ENCODE measurements at regions not wholly inside any gene's neighbourhood (a gene's known extent, or its start where the extent isn't known, plus 50 kb on each side); places are given as distances from the start of the nearest gene placed in this dataset.

DNA sequence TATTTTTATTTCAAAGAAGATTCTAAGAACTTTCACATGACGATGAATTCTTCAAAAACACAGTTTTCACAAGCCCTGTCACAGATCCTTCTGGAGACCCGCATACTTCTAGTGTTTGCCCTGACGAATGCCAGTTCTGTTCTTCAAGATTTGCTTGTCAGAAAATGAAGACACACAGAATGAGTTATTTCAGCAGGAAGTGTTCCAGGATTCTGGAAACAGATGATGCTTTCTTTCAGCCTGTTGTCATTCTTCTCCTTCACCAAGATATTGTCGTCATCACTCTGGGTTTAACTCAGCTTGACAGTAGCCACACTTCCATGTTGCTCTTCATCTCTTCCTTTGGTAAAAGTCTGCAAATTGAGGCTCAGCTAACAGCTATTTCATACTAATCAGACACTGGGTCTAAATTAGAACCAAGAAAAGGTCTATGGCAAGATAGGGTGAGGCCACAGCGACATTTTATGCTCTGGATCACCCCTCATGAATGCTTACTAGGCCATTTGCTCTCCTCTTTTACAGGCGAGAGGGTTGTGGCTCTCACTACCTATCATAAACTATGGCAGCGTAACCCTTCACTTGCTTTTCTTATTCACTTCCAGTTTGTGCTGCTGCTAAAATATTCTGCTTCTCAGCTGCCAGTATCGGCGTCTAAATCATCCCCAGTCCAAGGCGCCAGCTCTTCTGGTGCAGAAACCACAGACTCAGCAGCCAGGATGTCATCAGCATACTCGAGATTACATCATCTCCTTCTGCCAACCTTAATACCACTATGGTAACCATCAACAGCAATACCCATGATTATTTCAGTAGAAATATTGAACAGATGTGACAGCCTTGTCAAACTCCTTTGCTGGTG, 159.6 kb upstream of the TBCA start:
- Histone ChIP-seq H3K4me1 (ENCODE audit: control insufficient read depth, insufficient read depth, low read length) (peaks cover 28% of the 10 kb centered on the region), H3K9ac (ENCODE audit: control insufficient read depth, insufficient read depth, low read length) (no peak overlapping the region), H3K27ac (ENCODE audit: control insufficient read depth, insufficient read depth) (peak overlapping the region; percentile 86), H3K4me3 (no peak overlapping the region), H4K20me1 (ENCODE audit: control insufficient read depth, insufficient read depth) (no peaks in the 10 kb centered on the region), H3K27me3 (replicated peaks in 1 of 2; ENCODE audit: control insufficient read depth in 2 of 2, insufficient read depth in 2 of 2, low read length in 1 of 2) (no peaks in the 10 kb centered on the region), H3K9me3 (replicated peaks; ENCODE audit: control insufficient read depth, insufficient read depth, low read length) (no peaks in the 10 kb centered on the region; the same call in 2 of the 3 replicates), H3K4me2 (ENCODE audit: control insufficient read depth, insufficient read depth) (peak overlapping the region; percentile 30), H2AFZ (ENCODE audit: control insufficient read depth, low read depth, low read length) (peak overlapping the region; percentile 73), H3K36me3 (ENCODE audit: control insufficient read depth in 2 of 2, insufficient read depth in 2 of 2, low read length in 1 of 2) (no peaks in the 10 kb centered on the region), H3K79me2 (ENCODE audit: control insufficient read depth, insufficient read depth, low read length) (no peaks in the 10 kb centered on the region)
- TF ChIP-seq, protein P1, sequence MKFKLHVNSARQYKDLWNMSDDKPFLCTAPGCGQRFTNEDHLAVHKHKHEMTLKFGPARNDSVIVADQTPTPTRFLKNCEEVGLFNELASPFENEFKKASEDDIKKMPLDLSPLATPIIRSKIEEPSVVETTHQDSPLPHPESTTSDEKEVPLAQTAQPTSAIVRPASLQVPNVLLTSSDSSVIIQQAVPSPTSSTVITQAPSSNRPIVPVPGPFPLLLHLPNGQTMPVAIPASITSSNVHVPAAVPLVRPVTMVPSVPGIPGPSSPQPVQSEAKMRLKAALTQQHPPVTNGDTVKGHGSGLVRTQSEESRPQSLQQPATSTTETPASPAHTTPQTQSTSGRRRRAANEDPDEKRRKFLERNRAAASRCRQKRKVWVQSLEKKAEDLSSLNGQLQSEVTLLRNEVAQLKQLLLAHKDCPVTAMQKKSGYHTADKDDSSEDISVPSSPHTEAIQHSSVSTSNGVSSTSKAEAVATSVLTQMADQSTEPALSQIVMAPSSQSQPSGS (IDR thresholded peaks at IDR 0.05; ENCODE audit: low read length): peak; percentile 69
- TF ChIP-seq ZNF24 (IDR thresholded peaks at IDR 0.05) (no peak), RUNX3 (IDR thresholded peaks at IDR 0.05; ENCODE audit: low read length) (peak; percentile 87), NFIC (IDR thresholded peaks at IDR 0.05; ENCODE audit: low read depth, low read length) (peak; percentile 3; the same call in 1 of the 2 replicates), FOXM1 (IDR thresholded peaks at IDR 0.05; ENCODE audit: low read depth, low read length) (no peak), SIN3A (IDR thresholded peaks at IDR 0.05; ENCODE audit: low read depth, low read length) (no peak), MTA2 (IDR thresholded peaks at IDR 0.05; ENCODE audit: low read depth) (peak; percentile 33; the same call in 1 of the 2 replicates), LARP7 (IDR thresholded peaks at IDR 0.05) (no peak), ATF7 (IDR thresholded peaks at IDR 0.05; ENCODE audit: low read depth) (peak; percentile 94), CREM (IDR thresholded peaks at IDR 0.05; ENCODE audit: low read depth) (peak; percentile 49), RELA (IDR thresholded peaks at IDR 0.05; ENCODE audit: borderline replicate concordance, partially characterized antibody) (no peak), EED (IDR thresholded peaks at IDR 0.05; ENCODE audit: low read depth) (0 out of 2 replicates have a peak, but pooled peaks have one; percentile 28), RCOR1 (conservative IDR thresholded peaks at IDR 0.05; ENCODE audit: low read depth, low read length) (no peak), CREB1 (IDR thresholded peaks at IDR 0.05; ENCODE audit: low read depth) (0 out of 2 replicates have a peak, but pooled peaks have one; percentile 23), JUNB (IDR thresholded peaks at IDR 0.05) (peak; percentile 34), NKRF (conservative IDR thresholded peaks at IDR 0.05) (no peak)
- TF ChIP-seq, protein P2, sequence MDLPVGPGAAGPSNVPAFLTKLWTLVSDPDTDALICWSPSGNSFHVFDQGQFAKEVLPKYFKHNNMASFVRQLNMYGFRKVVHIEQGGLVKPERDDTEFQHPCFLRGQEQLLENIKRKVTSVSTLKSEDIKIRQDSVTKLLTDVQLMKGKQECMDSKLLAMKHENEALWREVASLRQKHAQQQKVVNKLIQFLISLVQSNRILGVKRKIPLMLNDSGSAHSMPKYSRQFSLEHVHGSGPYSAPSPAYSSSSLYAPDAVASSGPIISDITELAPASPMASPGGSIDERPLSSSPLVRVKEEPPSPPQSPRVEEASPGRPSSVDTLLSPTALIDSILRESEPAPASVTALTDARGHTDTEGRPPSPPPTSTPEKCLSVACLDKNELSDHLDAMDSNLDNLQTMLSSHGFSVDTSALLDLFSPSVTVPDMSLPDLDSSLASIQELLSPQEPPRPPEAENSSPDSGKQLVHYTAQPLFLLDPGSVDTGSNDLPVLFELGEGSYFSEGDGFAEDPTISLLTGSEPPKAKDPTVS (IDR thresholded peaks at IDR 0.05; ENCODE audit: low read depth, low read length): no peak
- DNase-seq (ENCODE audit: low read depth, low spot score): peak; percentile 44
- SMC1A ChIA-PET (ENCODE audit: uncharacterized antibody, unreplicated experiment): interaction anchor here (0.5 to 4.6 kb wide), 11 partner anchors 9 to 304 kb away, joined by 3 to 81 read pairs (median 5); no protein-coding TSS in a partner anchor
- ATAC-seq: peak; percentile 86
- POLR2A ChIA-PET: interaction anchor here (0.8 to 1.3 kb wide), 4 partner anchors 50 to 273 kb away, joined by 3 to 4 read pairs (median 3); no protein-coding TSS in a partner anchor
- CTCF ChIA-PET: interaction anchor here (0.7 to 1.0 kb wide), 2 partner anchors 29 to 56 kb away, joined by 3 read pairs; no protein-coding TSS in a partner anchor
- peak; percentile 44 for FAIRE-seq
- in situ Hi-C loops (cut with MboI) (no loop called here), intact Hi-C loops (cut with micrococcal nuclease; ENCODE audit: unreplicated experiment) (loop anchor here (2.0 to 5.0 kb wide), 3 partner anchors 55 to 305 kb away; no protein-coding TSS in a partner anchor)
- RAD21 ChIA-PET (ENCODE audit: unreplicated experiment): interaction anchor here (0.9 to 4.5 kb wide), 9 partner anchors 13 to 303 kb away, joined by 3 to 68 read pairs (median 4); no protein-coding TSS in a partner anchor
- WGBS (ENCODE audit: insufficient coverage, insufficient replicate concordance, low lambda C conversion rate, missing lambda C conversion rate): 45% methylated on average over 11 of the region's 11 CpGs
- BruUV-seq (replicated peaks): no TSS peak
